Ammon's horn (tissue), 1 donor: ENCODE measurements at regions not wholly inside any gene's neighbourhood (a gene's known extent, or its start where the extent isn't known, plus 50 kb on each side); places are given as distances from the start of the nearest gene placed in this dataset.

ENCODE experiments used
- DNase-seq: peaks from one replicate; pipeline ENCODE4 v3.0.0-alpha.2; 2016; ENCODE audit warnings: low spot score

DNA sequence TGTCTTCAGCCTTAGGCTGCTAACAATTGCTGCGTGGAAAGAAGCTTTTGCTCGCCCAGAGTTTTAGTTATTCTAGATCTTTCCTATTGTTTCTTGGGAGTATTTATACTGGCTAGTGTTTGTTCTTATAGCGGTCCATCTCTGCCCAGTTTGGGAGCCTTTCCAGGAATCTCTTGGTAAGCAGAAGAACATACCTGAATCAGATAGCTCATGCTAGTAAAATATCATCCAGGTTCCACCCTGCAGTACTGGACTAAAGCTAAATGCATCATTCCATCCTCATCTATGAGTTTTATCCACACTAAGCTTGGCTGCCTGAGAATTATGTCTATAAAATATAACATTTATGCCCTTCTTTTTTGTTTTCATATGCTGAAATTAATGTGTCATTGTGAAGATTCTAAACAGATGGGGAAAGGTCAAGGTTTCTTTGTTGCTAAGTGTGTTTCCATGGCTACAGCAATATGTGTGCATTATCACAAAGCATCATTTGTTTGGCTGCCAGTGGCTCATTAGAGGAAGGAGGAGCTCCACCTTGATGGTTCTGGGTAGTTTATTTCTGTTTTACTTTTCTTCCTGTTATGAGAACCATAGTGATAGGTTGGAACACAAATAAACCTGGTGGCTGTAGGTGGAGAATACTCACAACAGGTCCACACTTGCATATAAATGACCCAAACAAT lies 182.8 kb downstream of the PIK3C3 start:
- no peak for DNase-seq

DNA sequence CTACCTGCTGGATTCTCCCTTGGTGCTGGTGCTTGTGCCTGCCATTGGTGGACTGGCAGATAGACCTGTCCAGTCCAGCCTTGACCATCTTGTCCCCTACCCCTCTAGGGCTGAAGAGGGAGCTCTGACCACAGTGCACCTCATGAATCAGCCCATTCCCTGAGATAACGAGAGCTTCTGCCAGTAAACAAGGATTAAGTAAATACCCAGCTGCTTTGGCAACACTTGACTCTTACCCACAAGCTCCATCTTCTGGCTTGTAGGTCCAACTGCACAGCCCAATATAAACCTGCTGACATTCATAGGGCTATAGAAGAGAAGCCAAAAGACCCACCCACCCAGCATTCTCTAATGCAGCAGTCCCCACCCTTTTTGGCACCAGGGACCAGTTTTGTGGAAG lies 186.4 kb downstream of the PIK3C3 start:
- DNase-seq, result no peak

DNA sequence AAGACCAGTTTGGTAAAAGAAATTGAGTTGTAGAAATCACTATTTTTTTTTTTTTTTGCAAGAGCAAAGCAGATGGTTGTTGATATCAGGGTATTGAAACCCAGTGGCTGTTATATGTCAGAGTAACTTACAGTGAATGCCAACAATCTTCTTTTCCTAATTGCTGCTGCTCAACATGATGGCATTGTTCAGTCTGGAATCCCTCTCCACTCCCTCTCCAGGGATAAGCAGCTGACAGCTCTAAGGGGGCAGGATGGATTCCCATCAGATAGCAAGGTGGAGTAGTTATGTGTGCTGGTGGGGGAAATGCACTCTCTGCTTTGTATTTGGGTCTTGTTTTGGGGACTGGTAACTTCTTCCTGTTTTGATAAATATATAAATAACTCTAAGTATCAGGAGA lies 200.0 kb downstream of the PIK3C3 start:
- no peak for DNase-seq

DNA sequence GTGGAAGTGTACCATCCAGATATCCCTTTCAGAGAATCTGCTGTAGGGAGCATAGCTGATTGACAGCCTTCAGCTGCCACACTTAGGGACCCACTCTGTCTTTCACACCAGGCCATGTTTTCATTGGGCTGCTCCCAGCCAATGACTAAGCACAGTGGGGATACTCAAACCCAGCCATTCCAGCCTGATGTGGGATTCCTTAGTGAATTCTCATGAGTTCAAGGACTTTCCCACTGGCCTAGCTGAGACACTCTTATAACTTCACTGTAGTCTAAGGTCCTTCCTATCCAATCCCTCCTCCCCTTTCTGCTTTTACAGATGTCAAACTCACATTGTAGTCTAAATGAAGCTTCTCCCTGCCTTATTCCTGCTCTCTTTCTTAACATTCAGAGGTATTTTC lies 201.2 kb downstream of the PIK3C3 start:
- DNase-seq, result no peak

DNA sequence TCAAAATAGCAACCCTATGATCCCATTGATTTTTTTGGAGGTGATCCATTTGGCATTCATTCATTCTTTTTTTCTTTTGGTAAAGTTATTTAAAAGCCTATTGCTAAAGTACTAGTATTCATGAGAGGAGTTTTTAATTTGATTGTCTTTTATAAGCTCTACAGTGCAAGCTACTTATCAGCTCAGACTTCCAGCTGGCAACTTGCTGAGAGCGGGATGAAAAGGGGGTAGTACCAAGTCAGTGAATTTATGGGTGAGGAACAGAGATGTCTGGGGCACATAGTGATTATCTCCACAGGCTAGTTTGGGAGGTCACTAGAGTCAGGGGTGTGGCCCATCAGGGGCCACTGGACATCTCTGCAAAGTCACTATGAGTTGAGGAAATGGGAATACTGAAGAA lies 202.4 kb downstream of the PIK3C3 start:
- DNase-seq, result no peak

DNA sequence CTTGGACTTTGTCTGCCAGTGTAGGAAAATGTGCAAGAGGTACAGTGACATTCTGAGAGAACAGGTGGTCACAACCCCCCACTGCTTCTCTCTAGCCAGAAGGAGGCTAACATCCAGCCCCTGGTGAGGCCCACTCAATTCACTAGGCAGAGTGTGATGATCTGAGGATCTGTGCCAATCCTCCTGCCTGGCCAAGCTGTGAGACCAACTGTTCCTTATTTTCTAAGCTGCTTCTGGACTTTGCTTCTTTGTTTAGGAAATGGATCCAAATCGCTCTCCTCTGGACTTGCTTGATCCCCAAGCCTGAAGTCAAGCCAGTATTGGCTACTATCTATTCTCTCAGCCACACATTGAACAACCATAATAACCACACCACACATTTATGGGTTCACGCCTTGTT lies 202.8 kb downstream of the PIK3C3 start:
- DNase-seq, result no peak

DNA sequence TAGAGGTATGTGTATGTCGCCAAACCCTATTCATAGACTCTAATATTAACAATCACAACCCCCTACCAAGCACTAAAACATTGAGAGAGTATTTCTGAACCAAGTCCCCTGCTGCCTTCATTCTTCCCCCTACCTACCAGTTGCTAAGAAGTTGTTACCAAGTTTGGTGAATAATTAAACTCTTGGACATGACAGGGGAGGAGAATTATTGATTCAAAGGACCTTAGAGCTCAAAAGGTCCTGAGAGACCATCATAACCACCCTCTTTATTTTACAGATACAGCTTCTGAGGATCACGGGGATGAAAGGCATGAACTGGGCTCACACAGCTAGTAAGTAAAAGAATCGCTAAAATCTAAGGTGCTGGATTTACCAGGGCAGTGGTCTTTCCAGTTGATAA lies 204.1 kb downstream of the PIK3C3 start:
- no peak for DNase-seq

DNA sequence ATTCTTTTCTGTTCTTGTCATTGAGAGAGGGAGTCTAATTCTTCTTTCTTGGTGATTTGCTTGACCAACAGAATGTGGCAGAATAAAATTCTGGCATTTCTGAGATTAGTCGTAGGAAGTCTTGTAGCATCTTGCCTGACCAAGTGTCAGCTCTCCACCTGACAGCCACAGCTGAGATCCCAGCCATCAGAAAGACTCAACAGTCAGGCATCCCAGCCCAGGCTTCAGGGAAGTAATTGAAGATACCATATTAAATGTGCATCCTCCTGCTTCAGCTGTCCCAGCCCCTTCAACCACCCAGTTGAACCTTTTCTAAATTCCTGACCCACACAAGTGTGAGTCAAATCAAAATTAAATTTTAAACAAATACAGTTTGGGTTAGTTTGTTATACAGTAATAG lies 208.3 kb downstream of the PIK3C3 start:
- DNase-seq, result no peak

DNA sequence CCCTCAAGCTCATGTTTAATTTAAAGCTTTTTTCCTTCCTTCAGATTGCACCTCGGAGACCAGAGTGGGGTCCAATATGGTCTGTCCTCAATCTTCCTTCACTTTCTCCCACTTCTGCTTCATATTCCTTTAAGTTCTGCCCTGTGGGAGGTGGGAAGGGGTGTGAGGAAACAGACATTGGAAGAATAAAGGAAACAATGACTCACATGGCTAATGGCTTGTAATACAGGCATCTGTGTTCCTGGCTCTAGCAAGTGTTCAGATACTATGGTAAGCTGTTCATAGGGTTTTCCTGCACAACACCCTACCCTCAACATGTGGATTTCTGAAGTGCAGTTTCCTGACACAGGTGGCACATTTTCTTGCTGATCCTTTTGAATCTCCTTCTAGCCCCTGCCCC lies 209.5 kb downstream of the PIK3C3 start:
- DNase-seq, result peak; percentile 21

DNA sequence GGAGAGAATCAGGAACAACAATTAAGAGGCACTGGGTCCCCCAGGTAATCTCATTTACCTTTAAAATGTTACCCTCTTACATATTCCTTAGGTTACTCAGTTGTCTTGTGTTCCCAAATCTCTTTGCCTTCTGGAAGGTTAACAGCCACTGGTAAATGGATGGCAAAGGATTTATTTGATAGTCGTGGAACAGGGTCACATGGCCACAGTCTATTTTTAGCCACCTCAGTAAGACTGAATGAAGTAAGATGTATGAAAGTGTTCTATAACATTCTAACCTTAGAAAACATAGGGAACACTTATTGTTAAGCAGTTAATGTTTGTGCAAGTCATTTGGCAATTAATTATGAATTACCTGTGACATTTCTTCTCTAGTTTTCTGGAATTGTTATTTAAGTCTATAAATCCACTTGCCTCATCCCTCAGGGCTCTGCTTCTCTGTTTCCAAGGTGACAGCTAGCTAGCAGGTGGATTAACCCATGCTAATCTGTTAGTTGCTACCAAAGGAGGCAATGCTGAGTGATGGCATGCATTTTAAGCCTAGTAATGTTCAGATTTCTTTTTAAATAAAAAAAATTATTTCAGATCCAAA lies 211.0 kb downstream of the PIK3C3 start:
- DNase-seq, result no peak

DNA sequence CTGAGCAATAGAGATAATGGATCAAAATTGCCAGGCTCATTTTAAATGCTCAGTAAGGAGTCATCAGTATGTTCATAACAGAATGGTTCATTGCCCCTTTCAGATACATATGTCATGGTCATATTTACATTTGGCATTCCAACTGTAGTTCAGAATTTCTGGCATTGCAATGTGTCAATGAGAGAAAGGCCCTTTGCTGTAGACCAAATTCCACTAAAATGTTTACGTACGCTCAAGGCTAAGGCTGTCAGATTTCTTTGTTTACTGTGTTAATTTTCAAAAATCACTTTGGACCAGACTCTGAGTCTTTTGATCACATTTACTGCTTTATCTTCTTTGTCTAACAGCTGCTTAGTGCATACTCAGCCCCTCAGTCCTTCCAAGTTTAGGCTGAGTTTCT lies 213.5 kb downstream of the PIK3C3 start:
- DNase-seq, result no peak

DNA sequence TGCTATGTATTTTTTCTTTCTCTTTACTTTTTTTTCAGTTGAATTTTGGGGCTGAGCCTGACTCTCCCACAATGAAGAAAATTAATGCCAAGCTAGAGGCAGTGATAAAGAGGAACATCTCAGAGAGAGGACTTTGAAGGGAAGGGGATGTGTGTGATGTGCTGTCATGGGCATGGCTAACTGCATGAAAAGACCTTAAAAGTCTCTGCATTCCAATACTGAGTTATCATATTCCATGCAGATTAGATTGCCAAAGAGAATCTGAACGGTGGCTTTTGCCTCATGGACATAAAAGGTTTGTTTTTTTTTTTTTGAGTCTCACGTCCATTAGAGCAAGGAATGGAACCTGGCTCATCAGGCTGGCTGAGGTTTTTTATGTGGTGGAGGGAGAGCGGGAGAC lies 213.9 kb downstream of the PIK3C3 start:
- DNase-seq, result no peak

DNA sequence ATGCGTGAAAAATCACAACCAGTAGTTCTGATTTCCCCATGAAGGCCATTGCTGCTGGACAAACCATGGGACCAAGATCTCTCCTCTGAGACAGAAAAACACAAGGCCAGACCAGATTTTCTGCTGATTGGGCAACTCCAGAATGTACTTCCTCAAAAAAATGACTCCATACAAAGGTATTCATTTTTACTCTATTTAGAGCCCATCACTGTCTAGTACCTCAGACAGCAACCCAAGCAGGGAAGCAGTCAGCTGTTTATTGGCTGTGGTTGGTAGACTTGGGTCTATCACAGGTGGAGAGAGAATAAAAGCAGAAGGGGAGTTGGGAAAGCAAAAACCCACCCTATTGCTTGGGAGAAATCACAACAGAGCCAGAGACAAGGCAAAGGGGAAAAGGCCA lies 219.9 kb downstream of the PIK3C3 start:
- DNase-seq, result no peak

DNA sequence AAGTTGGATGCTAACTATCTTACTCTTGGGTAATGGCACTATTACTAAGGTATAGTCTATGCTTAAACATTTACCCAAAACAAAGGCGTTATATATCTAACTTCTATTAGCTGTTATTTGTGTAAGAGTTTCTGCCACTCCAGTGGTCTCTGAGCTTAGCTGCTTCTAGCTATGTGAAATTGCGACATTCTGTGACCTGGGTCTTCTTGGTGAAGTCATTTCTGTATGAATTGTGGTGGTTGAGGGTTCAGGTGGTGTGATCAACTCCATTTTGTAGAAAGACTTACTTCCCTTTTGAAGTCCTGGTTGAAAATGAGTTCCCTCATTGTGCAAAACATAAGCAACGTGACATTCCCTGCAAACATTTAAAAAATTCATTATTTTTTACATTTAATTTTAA lies 221.6 kb downstream of the PIK3C3 start:
- DNase-seq, result no peak

DNA sequence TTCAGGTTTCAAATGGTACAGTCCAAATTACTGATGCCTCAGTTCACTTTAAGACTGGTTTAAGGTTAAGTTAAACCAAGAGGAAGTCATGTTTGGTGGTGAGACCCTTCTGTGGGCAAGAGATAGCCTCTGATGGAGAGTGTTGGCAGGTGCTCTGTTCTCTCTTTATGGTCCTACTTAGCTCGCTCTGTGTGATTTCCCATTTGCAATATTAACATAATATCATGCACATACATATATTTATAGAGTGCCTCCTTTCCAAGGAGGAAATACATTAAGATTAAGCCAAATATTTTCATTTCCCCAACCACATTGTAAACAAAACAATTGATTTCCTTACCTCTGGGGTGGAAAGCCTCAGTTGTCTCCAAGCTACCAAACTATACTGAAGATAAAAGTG lies 222.4 kb downstream of the PIK3C3 start:
- DNase-seq, result no peak

DNA sequence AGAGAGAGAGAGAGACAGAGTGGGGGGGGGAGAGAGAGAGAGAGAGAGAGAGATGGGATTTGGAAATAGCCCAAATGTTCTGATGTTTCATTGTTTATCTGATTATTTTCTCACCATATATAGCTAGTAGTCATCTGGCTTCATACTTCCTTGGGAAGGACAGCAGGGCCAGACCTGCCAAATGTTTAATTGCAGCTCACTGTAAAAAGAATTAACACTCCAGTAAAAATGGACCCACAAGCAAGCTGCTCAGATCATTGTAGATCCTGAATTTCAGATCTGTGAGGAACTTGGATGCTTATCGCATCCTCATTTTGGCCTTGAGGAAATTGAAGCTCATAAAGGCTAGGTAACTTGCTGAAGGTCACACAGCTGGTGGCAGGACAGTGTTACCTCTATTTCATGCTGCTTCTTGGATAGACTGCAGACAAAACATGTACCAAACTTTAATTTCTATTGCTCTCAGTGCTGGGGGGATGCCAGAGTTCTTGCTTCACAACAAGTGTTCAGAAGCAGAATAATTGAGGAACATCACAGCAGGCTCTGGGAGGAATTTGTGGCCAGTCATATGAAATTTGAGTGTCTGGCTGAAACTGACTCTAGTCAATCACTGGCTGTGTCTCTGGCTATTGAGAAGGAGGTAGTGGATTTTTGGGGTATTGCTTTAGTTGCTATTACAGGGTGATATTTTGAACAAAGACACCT lies 223.5 kb downstream of the PIK3C3 start:
- DNase-seq, result peak; percentile 36

DNA sequence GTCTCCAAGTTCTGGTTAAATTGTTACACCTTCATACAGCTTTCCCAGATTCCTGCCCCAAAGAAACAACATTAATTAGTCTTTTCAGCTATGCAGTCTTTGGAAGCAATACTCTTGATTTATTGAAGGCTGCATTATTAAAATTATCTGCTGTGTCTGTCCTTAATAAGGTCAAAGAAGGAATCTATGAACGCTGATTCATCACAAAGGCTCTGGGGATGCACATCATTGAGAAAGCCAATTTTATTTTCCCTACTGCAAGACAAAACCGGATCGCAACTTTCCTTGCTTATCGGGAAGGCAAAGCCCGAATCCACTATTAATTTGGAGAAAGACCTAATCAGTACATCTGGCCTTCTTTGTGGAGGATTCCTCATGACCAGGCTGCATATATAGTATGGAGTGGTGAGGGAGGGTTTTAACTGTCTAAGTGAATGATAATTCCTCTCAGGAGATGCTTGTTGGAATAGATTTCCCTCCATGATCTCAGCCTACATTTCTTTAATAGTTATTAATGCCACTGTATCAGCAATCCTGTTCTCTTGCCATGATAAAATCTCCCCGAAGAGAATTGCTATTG lies 224.6 kb downstream of the PIK3C3 start:
- no peak for DNase-seq

DNA sequence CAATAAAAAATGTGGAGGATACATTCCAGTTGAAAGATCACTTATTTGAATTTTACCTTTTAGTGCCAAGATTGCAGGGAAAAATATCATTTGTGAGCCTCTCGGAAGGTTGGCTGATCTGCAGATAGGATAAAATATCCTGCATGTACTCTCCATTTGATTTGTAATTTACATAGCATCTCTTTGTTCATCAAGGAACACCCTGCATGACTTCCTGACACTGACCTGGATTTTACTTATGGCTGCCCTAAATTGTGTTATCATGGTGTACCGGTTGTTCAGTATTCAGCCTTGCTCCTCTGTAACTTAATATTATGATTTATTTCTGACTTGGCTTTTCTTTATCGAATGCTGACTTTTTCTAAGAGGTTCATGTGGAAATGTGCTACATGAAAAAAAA lies 226.4 kb downstream of the PIK3C3 start:
- DNase-seq, result no peak

DNA sequence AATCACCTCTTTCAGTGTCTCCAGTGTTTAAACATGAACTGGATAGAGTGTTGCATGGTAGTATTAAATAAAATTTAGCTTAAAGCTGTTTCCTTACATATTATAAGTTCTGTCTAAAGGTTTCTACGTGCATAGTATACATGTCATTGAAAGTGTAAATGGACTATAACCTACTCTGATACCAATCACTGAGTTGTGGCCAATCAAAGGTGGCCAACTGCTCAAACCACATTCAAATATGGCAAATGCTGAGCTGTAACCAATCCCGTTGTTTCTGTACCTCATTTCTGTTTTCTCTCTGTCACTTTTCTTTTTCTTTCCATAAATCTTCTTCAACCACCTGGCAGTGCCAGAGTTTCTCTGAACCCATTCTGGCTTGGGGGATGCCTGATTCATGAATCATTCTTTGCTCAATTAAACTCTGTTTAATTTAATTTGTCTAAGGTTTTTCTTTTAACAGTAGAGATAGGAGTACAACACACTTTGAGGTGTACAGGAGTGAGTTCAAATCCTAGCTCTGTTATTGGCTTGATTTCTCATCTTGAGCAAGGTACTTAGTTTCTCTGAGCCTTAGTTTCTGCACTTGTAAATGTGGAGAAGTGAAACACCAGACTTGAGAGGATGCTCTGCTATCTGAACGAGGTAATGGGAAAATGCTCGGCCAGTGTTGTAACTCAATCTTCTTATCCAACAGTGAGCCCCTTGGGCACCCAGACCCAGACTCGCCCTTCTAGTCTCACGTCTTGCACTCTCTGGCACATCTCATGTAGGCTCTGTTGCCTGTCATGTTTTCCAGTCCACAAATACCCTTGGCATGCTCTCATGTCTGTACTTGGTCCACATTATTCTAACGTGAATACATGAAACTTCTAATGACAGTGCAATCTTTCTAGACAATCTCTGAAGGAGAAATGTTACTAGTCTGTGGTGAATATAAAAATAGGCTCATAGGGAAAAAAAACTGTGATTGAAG lies 228.0 kb downstream of the PIK3C3 start:
- no peak for DNase-seq

DNA sequence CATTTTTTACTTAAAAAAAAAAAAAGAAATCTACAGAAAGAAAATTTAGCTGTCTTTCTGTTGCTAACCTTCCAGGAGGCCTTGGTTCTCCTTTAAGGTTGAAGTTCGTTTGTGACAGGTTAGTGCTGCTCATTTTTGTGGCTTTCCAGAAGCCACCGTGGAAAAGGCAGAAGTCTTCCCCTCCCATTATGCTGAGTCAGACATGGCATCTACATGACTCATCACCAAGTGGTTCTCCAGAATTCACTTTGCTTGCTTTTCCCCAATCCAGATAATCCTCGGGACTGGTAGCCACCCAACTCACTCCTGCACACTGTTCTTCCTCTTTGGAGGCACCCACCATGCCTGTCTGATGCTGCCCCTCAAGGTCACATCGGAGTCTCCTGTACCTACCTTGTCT lies 228.7 kb downstream of the PIK3C3 start:
- no peak for DNase-seq

DNA sequence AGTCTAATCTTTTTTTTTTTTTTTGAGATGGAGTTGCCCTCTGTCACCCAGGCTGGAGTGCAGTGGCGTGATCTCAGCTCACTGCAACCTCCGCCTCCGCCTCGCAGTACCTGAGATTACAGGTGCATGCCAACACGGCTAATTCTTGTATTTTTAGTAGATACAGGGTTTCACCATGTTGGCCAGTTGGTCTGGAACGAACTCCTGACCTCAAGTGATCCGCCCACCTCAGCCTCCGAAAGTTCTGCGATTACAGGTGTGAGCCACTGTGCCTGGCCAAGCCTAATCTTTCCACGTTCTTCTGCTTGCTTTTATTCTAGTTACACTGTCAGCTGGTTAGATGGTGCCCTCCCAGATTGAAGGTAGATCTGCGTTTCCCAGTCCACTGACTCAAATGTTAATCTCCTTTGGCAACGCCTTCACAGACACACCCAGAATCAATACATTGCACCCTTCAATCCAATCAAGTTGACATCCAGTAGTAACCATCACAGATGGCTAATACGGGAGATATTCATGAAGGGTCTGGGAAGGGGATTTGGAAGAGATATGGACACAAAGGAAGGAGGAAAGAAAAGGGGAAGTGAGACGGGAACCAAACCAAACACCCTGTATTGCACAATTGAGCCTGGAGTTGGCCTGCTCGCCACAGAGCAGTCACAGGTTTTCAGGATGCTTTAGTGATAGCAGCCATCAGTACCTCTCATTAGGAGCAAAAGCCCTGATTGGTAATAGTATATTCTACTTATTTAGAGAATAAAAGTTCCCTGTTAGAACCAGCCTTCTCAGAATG lies 229.8 kb downstream of the PIK3C3 start:
- no peak for DNase-seq
